ENCODE measurements at regions not wholly inside any gene's neighbourhood (a gene's known extent, or its start where the extent isn't known, plus 50 kb on each side); places are given as distances from the start of the nearest gene placed in this dataset.
A peak's percentile ranks its signal among the peaks of the same experiment; 100 is the strongest.

DNA sequence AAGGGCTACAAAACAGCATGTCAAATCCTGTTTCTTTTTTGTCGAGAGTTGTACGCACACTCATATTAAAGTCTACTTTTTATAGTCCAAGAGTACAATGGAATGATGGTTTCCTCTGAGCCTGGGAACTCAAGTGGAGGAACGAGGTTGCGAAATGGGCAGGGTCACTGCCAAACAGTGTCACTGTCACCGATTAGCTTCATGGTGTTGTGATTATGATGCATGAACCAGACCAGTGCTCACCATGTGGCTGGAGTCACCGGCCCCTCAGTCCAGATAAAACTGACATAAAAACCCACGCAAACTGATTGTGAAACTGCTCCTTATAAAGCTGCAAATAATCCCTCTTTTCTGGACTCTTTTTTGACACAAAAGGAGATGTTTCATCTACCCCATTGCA lies 122.0 kb downstream of the COPS8 start:
- H3K4me1 Mint-ChIP-seq, result no peaks in the 10 kb centered on the region
- H3K4me1 ChIP-seq (ENCODE audit: control insufficient read depth in 1 of 2, insufficient read depth in 2 of 2, low read length in 2 of 2), result no peaks in the 10 kb centered on the region
- H3K27ac ChIP-seq (ENCODE audit: low read depth in 1 of 2, low read length in 2 of 2), result no peak overlapping the region
- H3K79me2 ChIP-seq (ENCODE audit: insufficient read depth, low read length), result no peaks in the 10 kb centered on the region
- H3K36me3 Mint-ChIP-seq, result no peaks in the 10 kb centered on the region
- no peak overlapping the region for H3K4me2 ChIP-seq (replicated peaks; ENCODE audit: extremely low read depth, low read length, poor library complexity, severe bottlenecking)
- peaks cover 0 to 2% (median 0%) of the 10 kb centered on the region in 7 donors for H3K9me3 Mint-ChIP-seq
- intact Hi-C loops (cut with micrococcal nuclease), result no loop called here
- peaks cover 9 to 18% (median 13%) of the 10 kb centered on the region in 3 donors for H3K27me3 Mint-ChIP-seq (ENCODE audit: low read depth in 3 of 3)
- H4K20me1 ChIP-seq (ENCODE audit: insufficient read depth, low read length), result no peaks in the 10 kb centered on the region
- H3K4me3 ChIP-seq (replicated peaks in 1 of 3; ENCODE audit: low read depth in 2 of 3, low read length in 3 of 3), result no peak overlapping the region
- TF ChIP-seq, protein P1, sequence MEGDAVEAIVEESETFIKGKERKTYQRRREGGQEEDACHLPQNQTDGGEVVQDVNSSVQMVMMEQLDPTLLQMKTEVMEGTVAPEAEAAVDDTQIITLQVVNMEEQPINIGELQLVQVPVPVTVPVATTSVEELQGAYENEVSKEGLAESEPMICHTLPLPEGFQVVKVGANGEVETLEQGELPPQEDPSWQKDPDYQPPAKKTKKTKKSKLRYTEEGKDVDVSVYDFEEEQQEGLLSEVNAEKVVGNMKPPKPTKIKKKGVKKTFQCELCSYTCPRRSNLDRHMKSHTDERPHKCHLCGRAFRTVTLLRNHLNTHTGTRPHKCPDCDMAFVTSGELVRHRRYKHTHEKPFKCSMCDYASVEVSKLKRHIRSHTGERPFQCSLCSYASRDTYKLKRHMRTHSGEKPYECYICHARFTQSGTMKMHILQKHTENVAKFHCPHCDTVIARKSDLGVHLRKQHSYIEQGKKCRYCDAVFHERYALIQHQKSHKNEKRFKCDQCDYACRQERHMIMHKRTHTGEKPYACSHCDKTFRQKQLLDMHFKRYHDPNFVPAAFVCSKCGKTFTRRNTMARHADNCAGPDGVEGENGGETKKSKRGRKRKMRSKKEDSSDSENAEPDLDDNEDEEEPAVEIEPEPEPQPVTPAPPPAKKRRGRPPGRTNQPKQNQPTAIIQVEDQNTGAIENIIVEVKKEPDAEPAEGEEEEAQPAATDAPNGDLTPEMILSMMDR (IDR thresholded peaks at IDR 0.05), result no peak
- H3K36me3 ChIP-seq (replicated peaks in 1 of 2; ENCODE audit: control insufficient read depth in 1 of 2, insufficient read depth in 2 of 2, low read length in 2 of 2), result no peaks in the 10 kb centered on the region
- no peak overlapping the region for H3K9ac ChIP-seq (ENCODE audit: insufficient read depth, low read length, poor library complexity, severe bottlenecking)
- DNase-seq, result no peak
- H3K27me3 ChIP-seq (ENCODE audit: control insufficient read depth in 2 of 2, insufficient read depth in 2 of 2, low read length in 2 of 2), result no peaks in the 10 kb centered on the region
- WGBS (ENCODE audit: insufficient coverage), result 43% methylated on average over 4 of the region's 7 CpGs
- H3K27ac Mint-ChIP-seq, result peak overlapping the region in 1 of 7 donors; percentile 38
- H3K4me3 Mint-ChIP-seq, result no peak overlapping the region
- no peak overlapping the region for H2AFZ ChIP-seq (ENCODE audit: insufficient read depth, low read depth, low read length, poor library complexity, severe bottlenecking)
- H3K9me3 ChIP-seq (replicated peaks in 1 of 2; ENCODE audit: control insufficient read depth in 1 of 2, insufficient read depth in 1 of 2, low read length in 2 of 2), result no peaks in the 10 kb centered on the region

DNA sequence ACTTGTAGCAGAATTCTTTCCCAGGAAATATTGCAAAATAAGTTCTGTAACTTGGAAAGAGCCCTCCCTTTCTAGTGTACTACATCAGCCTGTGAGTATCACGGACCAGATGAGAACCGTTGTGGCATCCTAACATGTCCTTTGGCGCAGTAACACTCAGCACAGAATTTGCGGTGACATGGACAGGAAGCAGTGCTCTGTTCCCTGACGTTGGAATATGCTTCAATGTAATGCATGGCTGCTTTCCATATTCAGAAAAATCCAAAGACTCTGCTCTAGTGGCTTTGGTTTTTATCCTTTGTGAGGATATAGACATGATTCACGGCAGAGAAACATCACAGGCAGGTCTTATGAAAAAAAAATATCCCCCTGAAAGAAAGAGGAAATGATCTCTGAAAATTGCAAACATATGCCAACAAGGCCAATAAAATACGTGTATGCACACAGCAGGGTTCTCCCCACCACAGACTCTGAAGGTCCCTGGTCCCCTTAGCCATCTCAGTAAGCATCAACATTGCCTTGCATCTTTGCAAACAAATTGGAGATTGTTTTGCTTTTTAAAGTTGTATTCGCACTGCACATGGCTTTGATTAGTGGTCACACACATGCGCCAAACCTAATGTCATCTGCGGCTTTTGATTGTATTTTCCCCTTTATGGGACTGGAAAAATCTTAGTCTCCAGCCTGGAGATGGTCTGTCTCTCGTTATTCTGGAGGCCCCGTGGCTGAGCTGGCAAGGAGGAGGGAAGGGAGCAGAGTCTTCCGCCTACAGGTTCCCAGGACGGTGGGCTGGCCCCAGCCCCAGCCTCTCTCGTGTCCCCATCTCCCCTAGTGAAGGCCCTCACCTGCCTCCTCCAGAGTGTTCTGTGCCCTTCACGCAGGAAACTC lies 122.9 kb downstream of the COPS8 start:
- intact Hi-C loops (cut with micrococcal nuclease), result no loop called here
- Histone ChIP-seq H3K9me3 (replicated peaks in 1 of 2; ENCODE audit: control insufficient read depth in 1 of 2, insufficient read depth in 1 of 2, low read length in 2 of 2) (no peaks in the 10 kb centered on the region), H3K4me3 (replicated peaks in 1 of 3; ENCODE audit: low read depth in 2 of 3, low read length in 3 of 3) (no peak overlapping the region), H3K79me2 (ENCODE audit: insufficient read depth, low read length) (no peaks in the 10 kb centered on the region), H3K4me2 (replicated peaks; ENCODE audit: extremely low read depth, low read length, poor library complexity, severe bottlenecking) (no peak overlapping the region), H4K20me1 (ENCODE audit: insufficient read depth, low read length) (no peaks in the 10 kb centered on the region), H3K27me3 (ENCODE audit: control insufficient read depth in 2 of 2, insufficient read depth in 2 of 2, low read length in 2 of 2) (no peaks in the 10 kb centered on the region), H3K4me1 (ENCODE audit: control insufficient read depth in 1 of 2, insufficient read depth in 2 of 2, low read length in 2 of 2) (no peaks in the 10 kb centered on the region), H3K27ac (ENCODE audit: low read depth in 1 of 2, low read length in 2 of 2) (no peak overlapping the region), H2AFZ (ENCODE audit: insufficient read depth, low read depth, low read length, poor library complexity, severe bottlenecking) (no peak overlapping the region), H3K9ac (ENCODE audit: insufficient read depth, low read length, poor library complexity, severe bottlenecking) (no peak overlapping the region), H3K36me3 (replicated peaks in 1 of 2; ENCODE audit: control insufficient read depth in 1 of 2, insufficient read depth in 2 of 2, low read length in 2 of 2) (no peaks in the 10 kb centered on the region)
- Mint-ChIP-seq H3K4me3 (no peak overlapping the region), H3K36me3 (no peaks in the 10 kb centered on the region), H3K9me3 (peaks cover 0 to under 1% (median 0%) of the 10 kb centered on the region in 7 donors), H3K27me3 (ENCODE audit: low read depth in 3 of 3) (peaks cover 8 to 18% (median 13%) of the 10 kb centered on the region in 3 donors), H3K27ac (no peak overlapping the region), H3K4me1 (no peaks in the 10 kb centered on the region)
- TF ChIP-seq, protein P1 (IDR thresholded peaks at IDR 0.05), result no peak
- no peak for DNase-seq
- WGBS (ENCODE audit: insufficient coverage), result 68% methylated on average over 10 of the region's 16 CpGs
